Fibroblast of skin of right quadriceps (primary cell): ENCODE measurements at regions not wholly inside any gene's neighbourhood (a gene's known extent, or its start where the extent isn't known, plus 50 kb on each side); places are given as distances from the start of the nearest gene placed in this dataset.
"Not testable (repeated sequence)": the region's sequence is repeated elsewhere in the genome, so short reads cannot be mapped to it uniquely, and the experiment has no call there.

ENCODE experiments used
- DNase-seq: peaks from one replicate; pipeline ENCODE4 v3.0.0-alpha.2; 2013

DNA sequence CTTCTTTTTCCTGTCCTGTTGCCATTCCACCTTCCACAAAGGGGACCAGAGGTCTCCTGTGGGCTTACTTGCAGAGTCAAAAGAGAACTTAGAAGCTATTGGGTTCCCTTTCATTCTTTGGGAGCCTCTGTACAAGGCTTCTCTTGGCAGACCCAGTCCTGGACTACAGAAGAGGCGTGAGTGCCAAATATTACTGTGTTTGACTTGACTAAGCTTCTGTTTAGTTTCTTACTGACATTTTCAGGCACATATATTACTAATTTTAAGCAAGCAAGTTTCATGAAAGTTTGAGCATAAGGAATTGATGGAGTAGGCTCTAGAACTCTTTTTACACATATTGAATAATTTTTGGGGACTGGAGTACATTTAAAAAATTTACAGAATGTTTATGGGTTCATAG, 254.4 kb downstream of the HAPSTR1 start:
- DNase-seq: no peak

DNA sequence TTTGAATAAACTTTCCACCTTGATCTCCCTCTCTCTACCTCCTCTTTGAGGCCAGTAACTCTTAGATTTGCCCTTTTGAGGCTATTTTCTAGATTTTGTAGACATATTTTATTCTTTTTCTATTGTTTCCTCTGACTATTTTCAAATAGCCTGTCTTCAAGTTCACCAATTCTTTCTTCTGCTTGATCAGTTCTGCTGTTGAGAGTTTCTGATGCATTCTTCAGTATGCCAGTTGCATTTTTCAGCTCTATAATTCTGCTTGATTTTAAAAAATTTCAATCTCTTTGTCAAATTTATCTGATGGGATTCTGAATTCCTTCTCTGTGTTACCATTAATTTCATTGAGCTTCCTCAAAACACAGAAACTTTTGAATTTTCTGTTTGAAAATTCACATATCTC, 257.5 kb downstream of the HAPSTR1 start:
- no peak for DNase-seq

DNA sequence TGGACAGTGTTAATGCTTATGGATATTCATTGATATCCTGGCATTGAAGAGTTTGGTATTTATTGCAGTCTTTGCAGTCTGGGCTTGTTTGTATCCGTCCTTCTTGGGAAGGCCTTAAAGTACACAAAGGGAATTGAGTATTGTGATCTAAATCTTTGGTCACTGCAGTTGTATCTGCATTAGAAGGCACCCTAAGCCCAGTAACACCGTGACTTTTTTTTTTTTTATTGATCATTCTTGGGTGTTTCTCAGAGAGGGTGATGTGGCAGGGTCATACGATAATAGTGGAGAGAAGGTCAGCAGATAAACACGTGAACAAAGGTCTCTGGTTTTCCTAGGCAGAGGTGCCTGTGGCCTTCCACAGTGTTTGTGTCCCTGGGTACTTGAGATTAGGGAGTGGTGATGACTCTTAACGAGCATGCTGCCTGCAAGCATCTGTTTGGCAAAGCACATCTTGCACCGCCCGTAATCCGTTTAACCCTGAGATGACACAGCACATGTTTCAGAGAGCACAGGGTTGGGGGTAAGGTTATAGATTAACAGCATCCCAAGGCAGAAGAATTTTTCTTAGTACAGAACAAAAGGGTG, 258.0 kb downstream of the HAPSTR1 start:
- DNase-seq: not testable (repeated sequence)

DNA sequence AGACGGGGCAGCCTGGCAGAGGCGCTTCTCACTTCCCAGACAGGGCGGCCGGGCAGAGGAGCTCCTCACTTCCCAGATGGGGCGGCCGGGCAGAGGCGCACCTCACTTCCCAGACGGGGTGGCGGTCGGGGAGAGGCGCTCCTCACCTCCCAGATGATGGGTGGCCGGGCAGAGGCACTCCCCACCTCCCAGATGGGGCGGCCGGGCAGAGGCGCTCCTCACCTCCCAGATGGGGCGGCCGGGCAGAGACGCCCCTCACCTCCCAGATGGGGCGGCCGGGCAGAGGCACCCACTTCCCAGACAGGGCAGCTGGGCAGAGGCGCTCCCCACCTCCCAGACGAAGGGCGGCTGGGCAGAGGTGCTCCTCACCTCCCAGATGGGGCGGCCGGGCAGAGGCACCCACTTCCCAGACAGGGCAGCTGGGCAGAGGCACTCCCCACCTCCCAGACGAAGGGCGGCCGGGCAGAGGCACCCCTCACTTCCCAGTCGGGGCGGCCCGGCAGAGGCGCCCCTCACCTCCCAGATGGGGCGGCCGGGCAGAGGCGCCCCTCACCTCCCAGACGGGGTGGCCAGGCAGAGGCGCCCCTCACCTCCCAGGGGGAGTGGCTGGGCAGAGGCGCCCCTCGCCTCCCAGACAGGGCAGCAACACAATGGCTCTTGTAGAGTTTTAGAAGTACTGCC, 258.8 kb downstream of the HAPSTR1 start:
- not testable (repeated sequence) for DNase-seq

DNA sequence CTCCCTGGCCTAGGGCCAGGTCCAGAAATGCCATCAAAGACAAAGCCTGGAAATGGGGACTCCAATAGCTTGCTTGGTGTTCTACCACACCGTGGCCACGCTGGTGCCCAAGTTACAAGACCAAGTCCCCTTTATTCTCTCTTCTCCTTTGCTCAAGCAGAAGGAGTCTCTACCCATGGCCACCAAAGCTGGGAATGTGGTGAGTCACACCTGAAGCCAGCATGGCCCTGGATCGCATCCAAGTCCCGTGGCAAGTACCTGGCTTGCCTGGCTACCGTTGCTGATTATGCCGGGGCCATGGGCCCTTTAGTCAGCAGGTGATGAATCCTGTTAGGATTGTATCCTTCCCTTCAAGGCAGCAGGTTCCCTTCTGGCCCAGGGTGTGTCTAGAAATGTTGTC, 260.0 kb downstream of the HAPSTR1 start:
- DNase-seq: no peak

DNA sequence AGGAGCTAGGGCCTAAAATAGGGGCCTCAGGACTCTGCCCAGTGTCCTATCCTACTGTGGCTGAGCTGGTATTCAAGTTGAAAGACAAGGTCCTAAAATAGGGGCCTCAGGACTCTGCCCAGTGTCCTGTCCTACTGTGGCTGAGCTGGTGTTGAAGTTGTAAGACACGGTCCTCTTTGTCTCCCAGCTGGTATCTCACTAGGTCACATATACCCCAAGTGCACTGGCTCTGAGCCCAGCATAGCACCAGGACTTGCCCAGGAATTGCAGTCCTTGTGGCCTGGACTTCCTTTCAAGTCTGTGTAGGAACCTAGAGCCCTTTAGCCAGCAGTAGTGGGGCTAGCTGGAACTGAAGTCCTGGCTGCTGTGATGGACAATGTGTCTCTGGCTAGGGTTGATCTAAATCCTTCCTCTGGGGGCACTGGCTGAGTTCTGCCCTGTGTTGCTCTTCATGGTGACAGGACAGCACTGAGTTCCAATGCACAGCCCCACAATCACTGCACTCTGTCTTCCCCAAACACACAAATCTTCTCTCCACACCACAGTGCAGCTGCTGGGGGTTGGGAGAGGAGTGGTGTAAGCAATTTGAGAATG, 260.5 kb downstream of the HAPSTR1 start:
- no peak for DNase-seq

DNA sequence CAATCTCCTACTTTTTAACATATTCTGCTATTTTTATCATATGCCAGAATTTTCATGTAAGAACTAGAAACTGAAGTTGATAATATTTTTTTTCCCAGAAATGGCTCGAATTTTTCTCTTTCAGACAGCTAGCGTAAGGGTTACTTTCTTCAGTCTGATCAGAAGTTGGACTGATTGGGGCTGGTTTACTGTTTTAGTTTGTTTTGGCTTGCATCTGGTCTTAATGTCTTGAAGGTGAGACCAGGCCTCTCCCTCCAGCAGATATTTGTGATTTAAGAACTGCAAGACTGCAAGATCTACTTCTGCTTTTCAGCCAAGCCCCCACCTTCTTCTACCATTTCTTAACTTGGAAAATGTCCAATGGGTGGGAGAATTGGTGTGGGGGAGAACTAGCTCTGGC, 266.4 kb downstream of the HAPSTR1 start:
- no peak for DNase-seq

DNA sequence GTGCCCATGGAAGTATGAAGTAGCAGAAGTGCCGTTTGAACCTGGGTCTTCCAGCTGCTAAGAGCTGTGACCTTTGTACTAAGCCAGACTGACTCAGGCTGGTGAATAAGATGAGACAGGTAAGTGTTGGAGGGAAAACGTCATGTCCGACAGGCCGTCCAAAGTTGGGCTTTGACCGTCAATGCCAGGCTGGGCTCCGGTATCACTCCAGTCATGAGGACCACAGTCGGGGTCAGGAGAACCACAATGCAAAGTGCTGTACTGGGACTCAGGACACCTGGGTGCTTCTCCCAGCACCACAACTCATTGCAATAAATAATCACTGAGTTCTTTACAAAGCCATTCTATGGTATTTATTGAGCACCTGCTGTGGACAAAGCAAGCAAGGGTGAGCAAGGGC, 268.6 kb downstream of the HAPSTR1 start:
- no peak for DNase-seq

DNA sequence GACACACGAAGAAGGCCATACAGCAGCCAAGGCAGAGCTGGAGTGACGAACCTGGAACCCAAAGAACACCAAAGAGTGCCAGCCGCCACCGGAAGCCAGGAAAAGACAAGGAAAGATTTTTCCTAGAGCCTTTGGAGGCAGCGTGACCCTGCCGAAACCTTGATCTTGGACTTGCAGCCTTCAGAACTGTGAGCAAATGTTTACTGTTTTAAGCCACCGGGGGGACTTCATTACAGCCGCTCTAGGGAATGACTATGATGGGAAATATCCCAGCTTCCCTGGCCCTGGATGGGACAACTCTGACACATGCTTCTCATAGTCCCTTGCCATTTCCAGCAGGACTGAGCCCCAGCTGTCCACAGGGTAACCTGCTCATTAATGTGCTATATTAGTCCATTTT, 270.6 kb downstream of the HAPSTR1 start:
- no peak for DNase-seq

DNA sequence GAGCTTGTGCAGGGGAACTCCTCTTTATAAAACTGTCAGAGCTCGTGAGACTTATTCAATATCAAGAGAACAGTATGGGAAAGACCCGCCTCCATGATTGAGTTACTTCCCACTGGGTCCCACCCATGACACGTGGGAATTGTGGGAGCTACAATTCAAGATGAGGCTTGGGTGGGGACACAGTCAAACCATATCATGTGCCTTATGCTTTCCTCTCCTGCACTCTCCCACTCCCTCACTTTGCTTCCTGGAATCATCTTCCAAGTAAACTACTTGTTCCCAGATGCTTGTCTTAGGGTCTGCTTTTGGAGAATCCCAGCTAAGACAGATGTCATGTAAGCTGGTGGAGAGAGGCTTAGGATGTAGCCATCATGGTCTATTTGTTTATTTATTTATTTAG, 271.2 kb downstream of the HAPSTR1 start:
- DNase-seq: no peak

DNA sequence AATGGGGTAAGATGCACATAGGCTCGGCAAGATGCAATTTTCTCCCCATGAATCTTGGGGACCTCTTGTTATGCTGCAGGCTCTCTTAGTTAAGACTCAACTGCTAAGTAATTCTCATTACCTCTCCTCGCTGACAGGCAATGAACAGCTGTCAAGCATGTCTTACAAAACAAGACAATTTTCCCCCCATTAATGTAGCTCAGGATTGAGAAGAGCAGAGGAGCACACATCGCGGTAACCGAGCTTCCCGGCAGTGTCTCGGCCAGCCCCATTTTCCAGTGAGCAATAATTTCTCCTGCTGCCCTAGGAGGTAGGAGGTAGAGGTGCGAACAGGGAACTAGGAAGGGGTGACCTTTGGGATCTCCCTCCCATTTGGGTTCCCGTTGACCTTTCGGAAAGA, 272.1 kb downstream of the HAPSTR1 start:
- no peak for DNase-seq

DNA sequence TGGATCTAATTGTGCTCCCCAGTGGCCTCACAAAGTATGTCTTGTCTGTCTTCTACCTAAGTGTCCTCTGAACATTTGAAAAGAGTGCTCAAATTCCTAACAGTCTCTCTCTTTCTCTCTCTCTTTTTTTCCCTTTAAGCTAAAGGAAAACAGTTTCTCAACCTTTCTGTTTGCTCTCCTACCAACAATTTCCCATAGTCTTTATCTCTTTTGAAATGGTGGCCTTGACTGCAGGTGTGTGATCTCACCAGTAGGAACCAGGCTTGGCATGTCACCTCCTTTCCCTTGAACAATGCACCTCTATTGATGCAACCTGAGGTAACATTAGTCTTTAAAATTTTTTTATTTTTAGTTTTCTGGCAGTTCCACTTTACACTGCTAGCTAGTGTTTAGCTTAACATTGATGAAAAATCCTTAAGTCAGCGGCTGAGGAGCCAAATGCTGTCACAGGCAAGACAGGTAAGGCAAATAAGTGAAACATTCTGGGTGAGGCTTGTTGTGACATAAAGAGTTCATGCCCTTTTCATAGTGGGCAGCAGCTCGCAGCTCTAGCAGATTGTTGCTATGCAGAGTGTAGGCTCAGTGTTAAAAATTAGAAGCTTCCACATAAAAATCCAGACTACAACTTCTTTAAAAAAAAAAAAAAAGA, 273.4 kb downstream of the HAPSTR1 start:
- no peak for DNase-seq

DNA sequence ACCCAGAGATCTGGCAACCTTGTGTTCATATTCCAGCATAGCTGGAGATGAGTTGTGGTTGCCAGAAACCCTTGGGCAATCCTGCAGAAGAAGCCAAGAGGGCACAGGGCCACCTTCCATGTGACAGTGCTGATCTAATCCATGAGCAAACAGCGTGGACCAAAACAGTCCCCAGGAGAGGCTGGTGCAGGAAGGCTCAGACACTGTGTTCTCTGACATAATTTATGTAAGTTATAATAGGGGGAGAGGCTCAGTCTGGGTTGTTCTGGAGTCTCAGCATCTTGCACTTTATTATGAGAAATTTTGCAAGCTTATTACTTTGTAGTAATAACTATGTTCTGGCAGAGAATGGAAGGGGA, 273.9 kb downstream of the HAPSTR1 start:
- DNase-seq: no peak

DNA sequence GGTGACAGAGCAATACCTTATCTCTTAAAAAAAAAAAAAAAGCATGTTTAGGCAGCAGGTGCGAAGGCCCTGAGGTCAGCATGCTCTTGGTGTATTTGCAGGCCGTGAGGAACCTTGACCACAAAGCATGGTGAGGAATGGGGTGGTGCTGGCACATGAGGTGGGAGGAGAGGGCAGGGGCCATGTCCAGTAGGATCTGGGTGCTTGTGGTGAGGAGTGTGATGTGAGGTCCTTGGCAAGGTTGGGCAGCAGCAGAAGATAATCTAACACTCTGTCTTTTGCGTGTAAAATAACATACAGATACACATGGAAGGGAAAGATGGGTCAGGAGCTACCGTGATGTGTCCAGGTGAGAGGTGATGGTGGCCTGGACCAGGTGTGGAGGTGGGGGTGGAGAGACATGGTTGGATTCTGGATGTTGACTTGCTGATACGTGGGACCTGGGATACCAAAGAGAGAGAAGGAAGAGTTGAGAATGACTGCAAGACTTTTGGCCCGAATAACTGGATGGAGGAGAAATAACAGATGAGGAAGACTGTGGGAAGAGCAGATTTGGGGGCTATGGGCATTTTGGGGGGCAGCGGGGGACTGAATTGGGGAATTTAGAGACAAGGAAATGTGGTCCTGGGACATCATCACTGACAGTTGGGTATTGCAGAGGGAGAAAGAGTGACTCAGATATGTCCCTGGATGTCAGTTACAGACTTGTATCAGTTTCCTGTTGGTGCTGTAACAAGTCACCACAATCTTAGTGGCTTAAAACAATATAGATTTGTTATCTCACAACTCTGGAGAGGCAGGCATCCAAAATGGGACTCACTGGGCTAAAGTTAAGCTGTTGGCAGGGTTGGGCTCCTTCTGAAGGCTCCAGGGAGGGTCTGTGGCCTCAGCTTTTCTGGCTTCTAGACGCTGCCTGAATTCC, 274.9 kb downstream of the HAPSTR1 start:
- no peak for DNase-seq

DNA sequence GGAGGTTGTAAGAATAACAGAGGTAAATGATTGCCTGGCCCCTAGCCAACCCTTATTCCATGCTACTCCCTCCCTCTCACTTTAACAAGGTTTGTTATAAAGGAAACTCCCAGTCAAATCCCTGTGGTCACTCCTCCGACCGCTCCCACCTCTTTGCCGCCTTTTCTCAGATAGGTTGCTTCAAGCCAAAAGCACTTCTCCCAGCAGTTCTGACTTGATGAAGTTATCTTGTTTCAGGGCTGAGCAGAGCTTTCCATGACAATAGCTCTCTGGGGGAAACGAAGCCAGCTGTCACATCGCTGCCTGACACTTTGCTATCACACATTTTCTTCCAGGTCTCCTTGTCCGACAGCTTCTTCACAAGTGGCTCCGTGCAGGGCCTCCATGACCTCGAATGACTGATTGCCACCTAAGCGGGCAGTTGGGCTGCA, 278.6 kb downstream of the HAPSTR1 start:
- DNase-seq: no peak

DNA sequence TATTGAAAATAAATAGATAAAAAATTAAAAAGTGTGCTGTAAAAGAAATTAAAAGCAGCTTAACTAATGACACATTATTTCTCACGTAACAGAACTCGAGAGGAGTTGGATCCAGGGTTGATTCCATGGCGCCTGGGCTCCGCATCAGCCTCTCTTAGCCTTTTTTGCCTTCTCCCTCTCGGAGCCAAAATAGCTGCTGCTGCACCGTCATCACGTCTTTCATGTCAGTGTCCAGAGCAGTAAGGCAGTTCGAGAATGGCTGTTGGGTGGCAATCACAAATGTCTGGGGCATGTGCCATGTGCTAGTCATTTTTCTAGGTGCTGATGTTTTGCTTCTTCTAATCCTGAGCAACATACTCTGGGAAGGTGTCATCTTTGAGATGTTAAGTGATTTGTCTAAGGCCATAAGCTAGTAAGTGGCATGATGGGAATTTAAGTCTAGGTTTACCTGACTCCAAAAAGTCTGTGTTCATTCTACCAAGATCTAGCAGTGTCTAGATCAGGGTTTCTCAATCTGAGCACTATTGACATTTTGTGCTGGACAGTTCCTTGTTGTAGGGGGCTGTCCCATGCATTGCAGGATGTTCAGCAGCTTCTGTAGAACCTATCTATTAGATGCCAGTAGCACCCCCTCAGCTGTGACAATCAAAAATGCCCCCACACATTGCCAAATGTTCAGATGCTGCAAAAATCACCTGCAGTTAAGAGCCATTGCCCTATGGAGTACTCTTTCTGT, 280.4 kb downstream of the HAPSTR1 start:
- no peak for DNase-seq

DNA sequence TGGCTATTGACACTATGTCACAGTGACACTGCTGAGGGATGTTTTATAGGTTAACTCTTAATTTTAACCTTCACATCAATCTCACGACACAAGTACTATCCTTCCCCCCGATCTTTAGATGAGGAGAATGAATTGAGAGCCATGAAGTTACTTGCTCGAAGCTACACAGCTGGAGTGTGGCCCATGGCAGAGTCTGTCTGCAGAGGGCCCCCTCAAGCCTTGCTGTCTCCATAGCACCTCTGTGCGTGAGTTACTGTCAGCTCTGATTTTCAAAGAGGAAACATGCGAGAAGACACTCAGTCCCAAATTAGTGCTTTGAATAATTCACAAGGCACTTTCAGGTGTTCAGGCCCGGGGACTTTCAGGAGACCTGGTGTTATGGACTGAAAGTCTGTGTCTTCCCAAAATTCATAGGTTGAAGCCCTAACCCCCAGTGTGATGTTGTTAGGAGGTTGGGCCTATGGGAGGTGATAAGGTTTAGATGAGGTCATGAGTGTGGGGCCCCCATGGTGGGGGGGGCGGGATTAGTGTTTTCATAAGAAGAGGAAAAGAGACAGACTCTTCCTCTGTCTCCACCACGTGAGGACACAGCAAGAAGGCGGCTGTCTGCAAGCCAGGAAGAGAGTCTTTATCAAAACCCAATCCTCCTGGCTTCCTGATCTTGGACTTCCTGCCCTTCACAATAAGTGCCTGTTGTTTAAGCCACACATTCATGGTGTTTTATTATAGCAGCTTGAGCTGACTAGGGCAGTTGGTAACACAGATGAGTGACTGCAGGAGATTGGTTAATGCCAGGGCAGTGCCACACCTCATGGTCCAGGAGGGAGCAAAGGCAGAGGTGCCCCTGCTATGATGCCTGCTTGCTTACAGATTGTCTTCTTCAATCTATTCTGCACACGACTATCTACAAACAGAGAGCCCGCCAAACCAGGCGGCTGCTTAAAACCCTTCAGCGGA, 281.8 kb downstream of the HAPSTR1 start:
- DNase-seq: no peak

DNA sequence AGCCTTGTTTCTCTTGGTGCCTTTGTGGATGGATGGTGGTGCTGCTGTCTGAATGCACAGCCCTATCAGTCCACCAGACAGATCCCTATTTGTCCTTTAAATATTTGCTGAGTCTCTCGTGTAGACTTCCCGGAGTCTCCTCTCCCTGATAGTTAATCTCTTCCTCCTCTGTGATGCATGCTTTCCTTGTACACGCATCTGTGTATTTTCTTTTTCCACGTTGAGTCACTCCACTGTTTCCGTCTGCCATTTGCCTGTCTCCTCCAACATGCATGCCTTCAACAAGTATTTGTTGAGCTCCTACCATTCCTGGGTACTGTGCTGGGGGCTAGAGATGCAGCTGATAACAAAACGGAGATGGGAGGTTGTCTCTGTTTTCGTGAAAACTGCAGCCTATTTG, 282.6 kb downstream of the HAPSTR1 start:
- DNase-seq: no peak

DNA sequence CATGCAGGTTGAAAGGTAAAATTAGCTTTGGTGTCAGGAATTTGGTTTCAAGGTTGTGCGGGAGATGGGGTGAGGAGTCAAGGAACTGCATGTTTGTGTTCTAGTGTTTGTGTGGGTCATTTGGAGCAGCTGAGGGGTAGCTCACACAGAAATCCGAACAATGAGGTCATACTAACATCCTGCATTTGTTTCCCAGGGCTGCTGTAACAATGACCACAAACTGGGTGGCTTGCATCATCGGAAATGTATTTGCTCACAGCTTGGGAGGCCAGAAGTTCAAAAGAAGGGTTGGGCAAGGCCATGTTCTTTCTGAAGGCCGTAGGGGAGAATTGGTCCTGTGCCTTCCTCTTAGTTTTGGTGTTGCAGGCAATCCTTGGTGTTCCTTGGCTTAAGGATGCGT, 287.4 kb downstream of the HAPSTR1 start:
- no peak for DNase-seq

DNA sequence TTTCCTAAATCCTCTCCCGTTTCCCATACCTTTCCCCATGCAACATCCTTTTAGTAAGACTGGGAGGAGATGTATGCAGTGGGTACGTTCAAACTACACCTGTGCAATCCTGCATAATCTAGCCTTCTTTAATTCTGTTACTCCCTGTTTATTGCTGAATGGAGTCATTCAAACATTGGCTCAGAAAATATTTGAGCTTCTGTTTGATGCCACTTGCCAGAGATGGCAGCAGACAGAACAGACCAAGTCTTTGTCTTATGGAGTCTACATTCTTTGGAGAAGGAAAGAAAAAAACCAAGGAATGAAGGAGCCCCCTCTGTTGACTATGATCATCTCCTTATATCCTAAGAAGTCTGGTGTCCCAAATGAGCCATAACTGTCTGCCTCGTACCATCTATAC, 288.8 kb downstream of the HAPSTR1 start:
- DNase-seq: no peak

DNA sequence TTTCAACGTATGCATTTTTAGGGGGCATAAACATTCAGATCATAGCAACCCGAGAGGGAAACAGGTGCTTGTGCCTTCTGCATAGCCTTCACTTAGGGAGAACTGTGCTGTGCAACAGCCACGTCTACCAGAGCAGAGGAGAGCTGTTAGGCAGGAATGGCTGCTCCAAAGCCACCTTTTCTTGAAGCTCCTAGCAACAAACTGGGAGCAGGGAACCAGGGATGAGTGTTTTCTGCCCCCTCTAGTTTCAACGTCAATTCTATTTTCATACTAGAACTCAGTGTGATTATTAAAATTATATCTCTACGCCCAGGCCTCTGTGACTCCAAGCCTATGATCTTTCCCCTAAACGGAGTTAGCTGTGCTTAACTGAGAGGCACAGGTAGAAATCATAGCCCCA, 290.0 kb downstream of the HAPSTR1 start:
- DNase-seq: no peak
